CD4-positive, alpha-beta T cell treated with Interleukin-15 for 4 hours (primary cell): ENCODE measurements at regions not wholly inside any gene's neighbourhood (a gene's known extent, or its start where the extent isn't known, plus 50 kb on each side); places are given as distances from the start of the nearest gene placed in this dataset.
"Not testable (repeated sequence)": the region's sequence is repeated elsewhere in the genome, so short reads cannot be mapped to it uniquely, and the experiment has no call there.

ENCODE experiments used
- DNase-seq: peaks from one replicate; pipeline ENCODE4 v3.0.0-alpha.2; 2020; ENCODE audit warnings: low spot score

DNA sequence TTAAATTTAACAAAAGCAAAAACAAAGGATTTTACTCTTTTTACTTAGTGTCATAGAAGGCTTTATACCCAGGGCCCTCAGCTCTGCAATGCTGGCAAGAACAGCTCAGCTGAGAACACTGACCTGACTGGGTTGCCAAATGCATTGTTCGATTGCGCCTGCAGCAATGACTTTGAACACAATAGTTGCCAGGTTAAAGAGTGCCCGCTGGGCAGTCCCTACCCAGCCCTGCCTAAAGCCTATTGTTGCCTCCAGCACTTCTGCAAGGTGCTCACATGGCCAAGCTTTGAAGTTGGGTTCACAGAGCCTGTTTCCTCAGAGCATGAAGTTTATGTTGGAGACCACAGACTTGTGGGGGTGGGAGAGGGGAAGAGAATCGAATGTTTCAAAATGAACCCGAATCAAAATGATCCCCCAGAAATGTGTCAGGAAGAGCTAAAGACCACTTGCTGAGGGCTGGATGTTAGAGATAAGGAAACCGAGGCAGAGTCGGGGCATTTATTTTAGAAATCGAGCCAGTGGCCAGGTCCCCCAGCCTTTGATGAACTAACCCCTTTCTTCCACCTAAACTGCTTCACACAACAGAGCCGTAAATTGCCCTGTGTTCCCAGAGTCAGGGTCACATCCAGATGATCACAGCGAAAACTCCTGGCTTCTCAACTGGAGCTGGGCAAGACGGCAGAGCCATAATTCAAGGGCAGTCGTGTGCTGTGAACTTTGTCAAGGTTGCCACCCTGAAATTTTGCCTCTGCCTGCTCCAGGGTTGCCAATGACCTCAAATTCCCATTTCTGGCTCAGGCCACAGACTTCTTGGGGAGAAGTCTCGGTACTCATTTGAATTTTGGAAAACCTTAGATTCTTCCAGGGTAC, 55.0 kb downstream of the FOXA2 start:
- DNase-seq, result no peak

DNA sequence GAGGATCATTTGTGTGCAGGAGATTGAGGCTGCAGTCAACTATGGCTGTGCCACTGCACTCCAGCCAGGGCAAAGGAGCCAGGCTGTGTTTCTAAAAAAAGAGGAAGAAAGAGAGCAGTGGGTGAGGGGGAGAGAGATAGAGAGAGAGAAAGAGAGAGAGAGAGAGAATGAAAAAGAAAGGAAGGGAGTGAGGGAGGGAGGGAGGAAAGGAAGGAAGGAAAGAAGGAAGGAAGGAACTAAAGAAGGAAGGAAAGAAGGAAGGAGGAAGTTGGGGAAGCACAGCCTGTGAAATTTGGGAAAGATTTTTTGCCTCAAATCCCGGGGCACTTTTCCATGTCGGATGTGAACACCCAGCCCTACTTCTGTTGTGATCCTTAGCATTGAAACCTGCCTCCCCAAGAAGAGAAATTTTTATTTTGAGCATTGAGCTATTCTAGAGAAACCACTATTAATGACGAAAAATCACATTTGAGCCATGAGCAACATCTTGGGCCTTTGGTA, 57.8 kb downstream of the FOXA2 start:
- DNase-seq, result no peak

DNA sequence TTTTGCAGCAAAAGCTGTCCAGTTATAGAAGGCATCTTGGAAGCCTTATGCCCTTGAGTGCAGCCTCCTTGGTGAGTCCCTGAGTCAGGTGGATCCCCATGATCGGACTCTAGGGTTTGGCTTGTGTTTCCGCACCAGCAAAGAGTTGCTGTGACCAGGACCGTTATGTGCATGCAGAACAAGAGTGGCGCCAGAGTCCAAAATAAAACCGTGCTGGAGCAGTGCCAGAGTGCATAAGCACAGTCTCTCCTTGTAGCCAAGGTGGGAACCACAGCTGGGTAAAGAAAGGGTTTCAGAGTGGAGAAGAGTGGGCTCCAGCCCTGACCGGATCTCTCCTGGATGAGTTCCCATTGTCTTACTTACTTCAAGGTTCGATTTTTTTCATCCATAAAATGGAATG, 58.6 kb downstream of the FOXA2 start:
- no peak for DNase-seq

DNA sequence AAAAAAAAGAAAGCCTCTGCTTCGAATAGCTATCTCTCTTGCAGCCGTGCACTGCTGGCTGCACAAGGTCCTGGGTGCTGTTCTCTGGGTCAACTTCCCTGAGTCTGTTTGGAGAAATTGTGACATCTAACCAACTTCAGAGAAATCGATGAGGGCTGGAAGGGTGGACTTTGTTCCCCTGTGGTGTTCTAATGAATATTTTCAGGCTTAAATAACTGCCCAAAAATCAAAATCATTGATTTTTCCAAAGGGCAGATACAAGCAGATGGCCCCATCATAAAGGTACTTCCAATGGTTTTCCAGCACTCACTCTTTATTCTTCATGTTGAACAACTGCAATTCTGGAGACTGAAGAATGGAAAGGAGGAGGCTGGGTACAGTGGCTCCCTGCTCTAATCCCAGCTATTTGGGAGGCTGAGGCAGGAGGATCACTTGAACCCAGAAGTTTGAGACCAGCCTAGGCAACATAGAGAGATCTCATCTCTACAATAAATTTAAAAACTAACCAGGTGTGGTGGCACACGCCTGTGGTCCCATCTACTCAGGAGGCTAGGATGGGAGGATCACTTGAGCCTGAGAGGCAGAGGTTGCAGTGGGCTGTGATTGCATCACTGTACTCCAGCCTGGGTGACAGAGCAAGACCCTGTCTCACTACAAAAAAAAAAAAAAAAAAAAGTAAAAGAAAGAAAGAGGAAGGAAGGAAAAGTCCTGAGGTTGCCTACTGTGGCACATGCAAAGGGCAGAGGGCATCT, 59.1 kb downstream of the FOXA2 start:
- no peak for DNase-seq

DNA sequence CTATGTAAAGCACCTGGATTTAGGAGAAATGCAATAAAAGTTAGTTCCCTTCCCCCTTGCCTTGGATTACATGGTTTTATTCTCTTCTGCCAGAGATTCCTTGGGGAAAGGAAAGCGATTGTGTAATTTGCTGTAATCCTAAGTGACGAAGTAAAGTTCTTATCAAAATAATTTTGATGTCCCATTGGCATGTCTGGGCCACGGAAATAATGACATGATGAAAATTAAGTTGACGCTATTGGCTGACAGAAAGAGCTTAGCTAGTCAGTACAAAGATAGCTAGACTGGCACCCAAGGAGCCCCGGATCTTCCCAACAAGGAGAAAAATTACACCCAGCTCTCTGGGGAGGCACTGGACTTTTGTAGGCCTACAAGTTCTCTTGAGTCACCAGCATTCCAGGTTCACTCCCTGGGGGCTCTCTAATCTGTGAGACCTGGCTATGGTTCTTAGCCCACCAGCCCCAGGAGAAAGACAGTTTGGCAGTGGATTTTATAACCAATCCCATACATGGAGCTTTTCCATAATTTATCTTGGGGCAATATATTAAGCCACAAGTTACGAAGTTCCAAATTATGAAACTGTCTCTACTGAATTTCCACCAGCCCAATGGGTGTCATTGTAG, 59.9 kb downstream of the FOXA2 start:
- DNase-seq, result no peak

DNA sequence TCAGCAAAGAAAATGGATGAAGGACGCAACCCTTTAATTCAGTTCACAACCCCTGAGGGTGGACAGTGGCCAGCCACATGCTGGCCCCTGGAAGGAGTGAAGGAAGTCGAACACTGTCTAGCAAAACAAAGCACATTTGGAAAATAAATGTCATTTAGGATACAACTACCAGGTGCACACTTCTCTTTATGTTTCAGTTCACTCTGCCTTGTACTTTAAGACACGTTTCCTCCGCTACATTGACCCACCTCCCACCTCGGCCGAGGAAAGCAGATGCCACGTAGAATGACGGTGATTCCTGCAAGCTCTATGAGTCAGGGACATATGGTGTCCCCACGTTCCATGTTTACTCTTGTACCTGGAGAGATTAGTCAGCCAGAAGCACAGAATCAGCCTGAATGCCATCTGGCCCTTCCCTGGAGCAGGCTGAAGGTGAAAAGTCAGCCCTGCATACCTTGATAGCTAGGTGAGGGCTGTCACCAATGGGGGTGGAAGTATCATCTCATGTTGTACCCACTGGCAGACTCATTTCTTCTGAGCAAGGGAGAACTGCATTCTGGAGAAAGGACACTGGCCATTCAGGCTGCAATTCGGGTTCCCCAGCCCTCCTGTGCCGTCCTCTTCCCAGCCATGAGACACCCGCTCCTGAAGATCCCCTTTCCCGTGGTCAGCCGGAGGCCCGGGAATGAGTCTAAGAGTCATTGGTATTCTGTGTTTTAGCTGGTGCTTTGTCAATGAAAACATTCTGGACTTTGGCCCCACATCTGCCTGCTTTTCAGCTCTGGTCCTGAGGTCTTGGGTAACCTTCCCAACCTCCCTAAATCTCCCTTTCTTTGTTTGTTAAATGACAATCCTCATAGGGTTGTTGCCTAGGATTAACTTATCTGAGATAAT, 60.6 kb downstream of the FOXA2 start:
- no peak for DNase-seq

DNA sequence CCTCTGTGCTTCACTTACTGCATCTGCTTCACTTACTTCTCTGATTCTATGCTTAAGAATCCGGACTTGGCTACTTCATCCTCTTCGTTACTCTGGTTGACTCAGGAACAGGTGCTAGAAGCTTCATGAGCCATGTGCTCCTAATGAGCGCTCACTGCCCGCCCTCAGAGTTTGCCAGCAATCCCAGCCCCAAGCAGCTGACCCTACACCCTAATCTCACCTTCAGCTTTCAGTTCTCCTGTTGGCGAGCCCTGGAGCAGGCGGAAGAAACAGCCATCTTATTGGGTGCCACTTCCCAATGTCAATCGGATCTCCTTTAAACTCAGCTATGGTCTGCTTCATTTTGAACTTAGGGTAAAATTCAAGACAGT, 61.3 kb downstream of the FOXA2 start:
- no peak for DNase-seq

DNA sequence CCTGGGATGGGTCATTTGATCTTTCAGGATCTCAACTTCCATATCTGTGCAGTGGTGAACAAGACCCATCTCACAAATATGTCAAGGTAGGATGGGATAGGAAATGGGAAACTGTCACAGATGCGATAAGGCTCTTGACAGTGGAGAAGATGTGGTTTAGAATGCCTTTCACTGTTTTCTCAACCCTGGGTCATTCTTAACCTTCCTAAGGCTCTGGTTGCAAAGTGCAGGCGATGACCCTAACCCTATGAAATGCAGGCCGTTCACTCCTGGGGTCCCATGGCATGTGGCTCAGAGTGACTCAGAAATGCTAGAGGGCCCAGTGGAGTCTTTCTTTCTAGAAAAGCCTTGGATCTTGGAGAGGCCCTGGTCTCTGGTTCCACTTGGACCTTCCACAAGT, 61.7 kb downstream of the FOXA2 start:
- DNase-seq, result no peak

DNA sequence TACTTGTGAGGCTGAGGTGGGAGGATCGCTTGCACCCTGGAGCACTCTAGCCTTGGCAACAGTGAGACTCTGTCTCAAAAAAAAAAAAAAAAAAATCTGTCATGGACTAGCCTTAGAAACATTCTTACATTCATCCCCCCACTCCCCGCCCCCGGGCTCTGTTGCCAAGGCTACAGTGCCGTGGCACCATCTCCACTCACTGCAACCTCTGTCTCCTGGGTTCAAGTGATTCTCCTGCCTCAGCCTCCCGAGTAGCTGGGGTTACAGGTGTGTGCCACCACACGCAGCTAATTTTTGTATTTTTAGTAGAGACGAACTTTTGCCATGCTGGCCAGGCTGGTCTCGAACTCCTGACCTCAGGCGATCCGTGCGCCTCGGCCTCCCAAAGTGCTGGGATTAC, 62.4 kb downstream of the FOXA2 start:
- not testable (repeated sequence) for DNase-seq

DNA sequence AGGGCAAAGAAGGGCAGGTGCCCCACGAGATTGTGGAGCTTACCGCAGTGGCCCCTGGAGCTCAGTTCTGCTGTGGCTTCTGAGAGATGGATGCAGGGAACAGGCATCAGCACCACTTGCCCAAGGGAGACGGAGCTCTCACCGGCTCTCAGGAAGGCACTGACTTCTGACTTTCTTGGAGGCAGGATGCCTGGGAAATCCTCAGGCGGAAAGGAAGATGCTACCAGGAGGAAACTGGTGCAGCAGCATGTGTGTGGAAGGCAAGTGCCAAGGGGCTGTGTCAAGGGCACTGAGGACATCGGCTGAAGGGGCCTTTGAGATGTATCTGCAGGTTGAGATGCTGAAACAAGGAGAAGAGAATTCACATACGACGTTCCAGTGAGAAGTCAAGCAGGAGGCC, 64.0 kb downstream of the FOXA2 start:
- no peak for DNase-seq

DNA sequence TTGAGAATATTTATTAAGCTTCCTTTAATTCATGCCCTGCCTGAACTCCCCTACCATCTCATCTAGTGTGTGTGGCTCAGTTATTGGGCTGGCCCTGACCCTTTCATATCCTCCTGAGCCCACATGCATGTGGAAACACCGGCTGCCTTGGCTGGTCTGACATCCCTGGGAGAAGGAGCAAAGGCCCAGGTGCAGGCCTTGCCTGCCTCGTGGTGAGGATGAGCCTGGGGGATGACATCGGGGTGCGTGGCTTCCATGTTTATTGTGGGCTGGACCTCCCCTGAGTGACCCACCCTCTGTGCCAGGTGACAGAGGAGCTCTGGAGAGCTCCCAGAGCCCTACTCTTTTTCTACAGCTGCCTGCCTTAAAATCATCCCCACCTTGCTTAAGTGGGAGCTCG, 69.1 kb downstream of the FOXA2 start:
- DNase-seq, result no peak

DNA sequence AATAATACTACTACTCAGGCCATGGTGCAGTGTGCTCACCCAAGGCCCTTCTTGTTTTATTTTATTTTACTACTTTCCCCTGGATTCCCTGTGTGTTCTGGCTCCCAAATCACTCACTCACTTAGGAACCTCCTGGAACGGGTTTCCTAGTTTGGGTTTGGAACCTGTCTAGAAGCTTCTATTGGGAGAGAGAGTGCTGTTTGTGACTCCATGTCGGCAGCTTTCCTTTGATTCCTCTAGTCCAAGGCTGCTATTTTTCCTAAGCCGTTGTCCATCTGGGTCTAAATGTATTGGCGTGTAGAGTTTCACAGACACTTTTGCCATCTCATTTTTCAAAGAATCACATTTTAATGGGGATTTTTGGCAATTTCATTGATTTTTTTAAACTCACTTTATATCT, 70.8 kb downstream of the FOXA2 start:
- no peak for DNase-seq

DNA sequence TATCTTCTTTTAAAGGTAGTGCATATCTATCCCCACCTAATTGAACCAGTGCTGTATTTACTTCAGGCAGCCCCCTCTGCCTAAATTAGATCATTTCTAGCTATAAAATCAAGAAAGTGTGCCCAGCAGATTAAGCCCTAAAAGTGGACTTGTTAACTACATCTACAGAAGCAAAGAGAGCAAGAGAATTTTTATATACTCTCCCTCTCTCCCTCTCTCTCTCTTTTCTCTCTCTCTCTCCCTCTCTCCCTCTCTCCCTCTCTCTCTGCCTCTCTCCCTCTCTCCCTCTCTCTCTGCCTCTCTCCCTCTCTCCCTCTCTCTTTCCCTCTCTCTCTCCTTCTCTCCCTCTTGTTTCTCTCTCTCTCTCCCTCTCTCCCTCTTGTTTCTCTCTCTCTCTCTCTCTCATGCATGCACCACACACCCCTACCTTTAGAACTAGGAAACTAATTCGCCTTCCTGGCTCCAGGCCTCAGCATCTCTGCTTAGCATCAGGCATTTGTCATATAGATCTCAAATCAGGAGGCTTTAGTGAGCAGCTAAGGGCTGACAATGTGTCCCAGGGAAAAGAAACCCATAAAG, 71.4 kb downstream of the FOXA2 start:
- DNase-seq, result no peak

DNA sequence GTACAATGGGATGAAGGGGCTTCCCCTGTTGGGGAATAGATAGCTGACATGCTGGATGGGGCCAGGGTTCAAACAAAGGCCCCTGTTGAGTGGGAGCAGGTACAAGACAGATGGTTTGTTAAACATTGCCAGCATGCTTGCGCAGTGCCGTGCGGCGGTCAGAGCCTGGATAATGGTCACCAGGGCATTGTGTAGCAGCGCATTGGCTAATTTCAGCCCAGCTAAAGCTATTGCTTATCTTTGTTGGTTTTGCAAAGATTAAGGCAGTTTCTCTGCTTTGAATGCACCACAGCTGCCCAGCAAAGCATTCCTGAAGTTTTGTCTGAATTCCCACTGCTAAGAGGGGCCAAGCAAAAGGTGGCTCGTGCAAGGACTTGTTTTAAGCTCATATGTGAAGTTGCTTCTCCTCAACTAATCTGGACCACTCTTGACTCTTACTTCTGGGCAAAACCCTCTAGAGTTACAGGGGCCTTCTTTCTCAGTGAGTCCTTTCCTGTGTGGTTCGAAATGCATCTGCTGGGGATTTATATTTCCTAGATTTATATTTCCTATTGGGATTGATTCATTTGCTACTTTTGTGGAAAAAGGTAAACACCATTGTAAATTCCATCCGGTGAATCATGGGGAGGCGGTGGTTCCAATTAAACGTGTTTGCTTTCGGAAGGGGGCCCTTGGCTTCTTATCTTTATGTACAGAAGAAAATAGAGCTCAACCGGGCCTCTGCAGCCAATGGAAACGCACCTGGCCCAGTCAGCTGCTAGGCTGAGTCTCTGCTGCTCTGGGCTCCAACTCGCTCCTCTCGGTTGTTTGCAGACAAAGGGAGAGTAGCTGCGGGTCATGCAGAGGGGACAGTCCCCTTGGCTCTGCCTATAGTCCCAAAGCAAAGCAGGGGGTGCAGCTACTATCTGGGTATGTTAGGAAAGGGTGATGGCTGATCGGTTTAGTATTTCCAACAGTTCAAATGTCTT, 72.1 kb downstream of the FOXA2 start:
- DNase-seq, result no peak

DNA sequence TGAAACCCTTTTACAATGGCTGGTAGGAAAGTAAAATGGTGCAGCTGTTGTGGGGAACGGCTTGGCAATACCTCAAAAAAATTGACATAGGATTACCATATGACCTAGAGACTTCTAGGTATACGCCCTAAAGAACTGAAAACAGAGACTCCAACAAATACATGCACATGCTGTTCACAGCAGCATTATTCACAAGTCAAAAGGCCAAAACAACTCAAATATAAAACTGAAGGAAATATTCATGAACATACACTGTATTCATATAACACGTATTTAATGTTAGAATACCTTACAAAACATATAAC, 74.6 kb downstream of the FOXA2 start:
- DNase-seq, result no peak

DNA sequence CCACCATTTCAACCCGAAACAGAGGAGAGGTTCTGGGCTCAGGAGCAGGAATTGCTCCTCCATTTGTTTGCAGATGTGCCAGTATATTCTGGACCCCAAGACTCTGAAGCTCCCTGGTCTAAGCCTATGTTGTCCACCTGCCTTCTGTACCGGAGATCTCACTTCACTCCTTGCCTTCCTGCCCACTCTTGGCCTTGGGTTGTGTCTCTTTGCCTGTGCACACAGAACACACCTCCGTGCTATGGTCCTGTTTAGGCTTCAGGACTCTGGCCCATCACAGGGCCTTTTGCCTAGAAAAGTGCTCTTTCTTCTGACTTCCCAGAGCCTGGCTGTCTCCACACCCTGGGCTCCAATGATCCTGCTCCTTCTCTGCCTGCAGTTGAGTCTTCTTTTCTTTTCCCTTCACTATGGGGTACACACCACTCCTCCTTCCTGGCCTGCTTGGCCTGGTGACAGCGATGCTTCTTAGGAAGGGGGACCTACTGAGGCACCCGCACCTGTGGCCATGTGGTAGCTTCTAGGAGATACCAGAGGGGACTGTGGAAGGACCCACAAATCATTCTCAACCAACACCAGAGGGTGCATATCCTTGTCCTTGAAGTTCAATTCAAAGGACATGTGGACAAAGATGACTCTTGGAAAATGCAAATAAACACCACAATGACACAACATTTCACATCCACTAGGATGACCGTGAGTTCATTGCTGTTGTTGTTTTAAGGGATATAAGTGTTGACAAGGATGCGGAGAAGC, 75.1 kb downstream of the FOXA2 start:
- no peak for DNase-seq

DNA sequence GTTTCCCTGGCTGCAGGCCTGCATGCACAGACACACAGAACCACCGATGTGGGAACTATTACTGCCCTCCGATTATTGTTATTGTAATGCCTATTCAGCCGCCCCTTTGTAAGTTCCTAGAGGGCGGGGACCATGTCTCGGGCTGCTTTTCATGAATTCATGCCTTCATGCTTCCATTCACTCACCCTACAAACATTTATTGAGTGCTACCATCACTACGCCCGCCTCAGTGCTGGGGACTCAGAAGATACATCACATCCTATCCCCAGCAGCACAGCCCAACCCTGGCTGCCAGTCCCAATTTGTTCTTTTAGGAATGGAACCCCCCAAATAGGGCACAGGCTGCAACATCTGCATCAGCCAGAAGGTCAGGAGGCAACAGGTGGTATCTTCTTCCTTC, 75.9 kb downstream of the FOXA2 start:
- no peak for DNase-seq

DNA sequence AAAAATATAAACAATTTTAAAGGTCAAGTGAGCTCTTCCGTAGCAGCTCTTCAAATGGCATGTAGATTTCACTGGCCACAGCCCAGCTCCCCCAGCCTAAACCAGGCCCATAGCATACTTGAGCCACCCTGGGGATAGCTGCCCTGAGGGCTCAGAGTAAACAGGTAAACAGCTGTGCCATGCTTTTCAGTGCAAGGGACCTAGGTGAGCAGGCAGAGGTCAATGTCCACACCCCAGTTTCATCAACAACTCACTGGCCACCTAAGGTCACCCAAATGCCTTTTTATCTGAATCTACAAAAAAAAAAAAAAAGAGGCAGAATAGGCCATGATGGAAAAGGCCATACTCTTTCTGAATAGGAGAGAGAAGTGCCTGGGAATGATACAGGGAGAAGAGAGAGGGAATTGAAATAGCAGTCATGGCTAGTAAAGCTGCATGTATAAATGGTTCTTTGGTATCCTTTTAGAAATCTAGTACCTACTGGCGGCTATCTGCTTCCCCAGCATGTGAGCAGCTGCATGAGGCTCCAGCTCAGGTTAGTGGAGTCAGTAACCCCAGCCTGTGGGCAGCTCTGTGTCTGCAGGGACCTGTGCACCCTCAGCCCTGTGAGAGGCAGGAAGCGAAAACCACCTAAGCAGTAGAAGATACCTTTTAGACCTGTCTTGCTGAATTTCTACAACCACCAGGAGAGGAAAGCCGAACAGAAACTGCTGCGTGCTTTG, 77.0 kb downstream of the FOXA2 start:
- no peak for DNase-seq

DNA sequence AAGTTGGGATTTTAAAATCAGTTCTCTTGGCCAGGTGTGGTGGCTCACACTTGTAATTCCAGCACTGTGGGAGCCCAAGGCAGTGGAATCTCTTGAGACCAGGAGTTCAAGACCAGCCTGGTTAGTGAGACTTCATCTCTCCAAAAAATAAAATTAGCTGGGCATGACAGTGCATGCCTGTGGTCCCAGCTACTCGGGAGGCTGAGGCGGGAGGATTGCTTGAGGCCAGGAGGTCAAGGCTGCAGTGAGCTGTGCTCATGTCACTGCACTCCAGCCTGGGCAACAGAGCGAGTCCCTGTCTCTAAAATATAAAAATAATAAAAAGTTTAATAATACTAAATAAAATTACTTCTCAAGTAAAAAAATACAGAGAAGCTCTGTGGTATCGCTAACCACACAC, 77.5 kb downstream of the FOXA2 start:
- DNase-seq, result no peak
